ENCODE measurements at regions not wholly inside any gene's neighbourhood (a gene's known extent, or its start where the extent isn't known, plus 50 kb on each side); places are given as distances from the start of the nearest gene placed in this dataset.

GRCh38 chr3:72171946-72172345, 387.0 kb upstream of the PROK2 start:
- no peak for TF ChIP-seq RFX5 (IDR thresholded peaks at IDR 0.05; ENCODE audit: low read length)
- TF ChIP-seq CTCF (IDR thresholded peaks at IDR 0.05), result no peak
